ENCODE measurements at regions not wholly inside any gene's neighbourhood (a gene's known extent, or its start where the extent isn't known, plus 50 kb on each side); places are given as distances from the start of the nearest gene placed in this dataset.

DNA sequence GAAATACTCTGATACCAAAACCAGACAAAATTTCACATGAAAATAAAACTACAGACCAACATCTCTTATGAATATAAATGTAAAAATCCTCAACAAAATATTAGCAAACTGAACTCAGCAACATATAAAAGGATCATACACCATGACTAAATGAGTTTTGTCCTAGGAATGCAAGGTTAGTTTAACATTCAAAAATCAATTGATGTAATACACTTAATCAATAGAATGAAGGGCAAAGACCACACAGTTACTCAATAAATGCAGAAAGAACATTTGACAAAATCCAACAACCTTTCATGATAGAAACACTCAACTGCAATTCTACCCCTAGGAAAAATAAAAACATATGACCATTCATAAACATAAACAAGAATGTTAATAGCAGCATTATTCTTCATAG lies 50.2 kb upstream of the DCTD start:
- TF ChIP-seq CTCF (IDR thresholded peaks at IDR 0.05): no peak
- no peak for TF ChIP-seq SIN3A (IDR thresholded peaks at IDR 0.05; ENCODE audit: borderline replicate concordance, insufficient read depth, low read depth, low read length)
- TF ChIP-seq TCF7L2 (IDR thresholded peaks at IDR 0.05; ENCODE audit: low read depth, low read length): no peak
- TF ChIP-seq, protein P1, sequence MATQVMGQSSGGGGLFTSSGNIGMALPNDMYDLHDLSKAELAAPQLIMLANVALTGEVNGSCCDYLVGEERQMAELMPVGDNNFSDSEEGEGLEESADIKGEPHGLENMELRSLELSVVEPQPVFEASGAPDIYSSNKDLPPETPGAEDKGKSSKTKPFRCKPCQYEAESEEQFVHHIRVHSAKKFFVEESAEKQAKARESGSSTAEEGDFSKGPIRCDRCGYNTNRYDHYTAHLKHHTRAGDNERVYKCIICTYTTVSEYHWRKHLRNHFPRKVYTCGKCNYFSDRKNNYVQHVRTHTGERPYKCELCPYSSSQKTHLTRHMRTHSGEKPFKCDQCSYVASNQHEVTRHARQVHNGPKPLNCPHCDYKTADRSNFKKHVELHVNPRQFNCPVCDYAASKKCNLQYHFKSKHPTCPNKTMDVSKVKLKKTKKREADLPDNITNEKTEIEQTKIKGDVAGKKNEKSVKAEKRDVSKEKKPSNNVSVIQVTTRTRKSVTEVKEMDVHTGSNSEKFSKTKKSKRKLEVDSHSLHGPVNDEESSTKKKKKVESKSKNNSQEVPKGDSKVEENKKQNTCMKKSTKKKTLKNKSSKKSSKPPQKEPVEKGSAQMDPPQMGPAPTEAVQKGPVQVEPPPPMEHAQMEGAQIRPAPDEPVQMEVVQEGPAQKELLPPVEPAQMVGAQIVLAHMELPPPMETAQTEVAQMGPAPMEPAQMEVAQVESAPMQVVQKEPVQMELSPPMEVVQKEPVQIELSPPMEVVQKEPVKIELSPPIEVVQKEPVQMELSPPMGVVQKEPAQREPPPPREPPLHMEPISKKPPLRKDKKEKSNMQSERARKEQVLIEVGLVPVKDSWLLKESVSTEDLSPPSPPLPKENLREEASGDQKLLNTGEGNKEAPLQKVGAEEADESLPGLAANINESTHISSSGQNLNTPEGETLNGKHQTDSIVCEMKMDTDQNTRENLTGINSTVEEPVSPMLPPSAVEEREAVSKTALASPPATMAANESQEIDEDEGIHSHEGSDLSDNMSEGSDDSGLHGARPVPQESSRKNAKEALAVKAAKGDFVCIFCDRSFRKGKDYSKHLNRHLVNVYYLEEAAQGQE (IDR thresholded peaks at IDR 0.05; ENCODE audit: insufficient read depth in 1 of 2, low read depth in 2 of 2, low read length in 1 of 2): no peak
- TF ChIP-seq POLR2AphosphoS5 (IDR thresholded peaks at IDR 0.05; ENCODE audit: low read depth, low read length): no peak
- Histone ChIP-seq H3K4me3 (ENCODE audit: low read depth in 2 of 2, low read length in 2 of 2) (no peak overlapping the region), H3K4me1 (ENCODE audit: control insufficient read depth, insufficient read depth, low read length) (no peaks in the 10 kb centered on the region), H3K27ac (ENCODE audit: low read length) (no peak overlapping the region), H3K36me3 (ENCODE audit: control insufficient read depth, insufficient read depth, low read length) (no peaks in the 10 kb centered on the region), H3K27me3 (ENCODE audit: control insufficient read depth, insufficient read depth, low read length) (no peaks in the 10 kb centered on the region), H3K9me3 (ENCODE audit: control insufficient read depth, insufficient read depth, low read depth, low read length) (no peaks in the 10 kb centered on the region; the same call in 1 of the 2 replicates)
- ATAC-seq: no peak
- intact Hi-C loops (cut with micrococcal nuclease; ENCODE audit: unreplicated experiment) (no loop called here), in situ Hi-C loops (cut with HindIII; ENCODE audit: low pct_unique_long_range_greater_than_20kb, low sequenced_read_pairs) (no loop called here)
- CTCF ChIA-PET: no interaction called here
- no TSS peak for BruUV-seq (replicated peaks)
- no peak for DNase-seq (ENCODE audit: low read depth, low spot score)
- POLR2A ChIA-PET: no interaction called here
